ENCODE measurements at regions not wholly inside any gene's neighbourhood (a gene's known extent, or its start where the extent isn't known, plus 50 kb on each side); places are given as distances from the start of the nearest gene placed in this dataset.

DNA sequence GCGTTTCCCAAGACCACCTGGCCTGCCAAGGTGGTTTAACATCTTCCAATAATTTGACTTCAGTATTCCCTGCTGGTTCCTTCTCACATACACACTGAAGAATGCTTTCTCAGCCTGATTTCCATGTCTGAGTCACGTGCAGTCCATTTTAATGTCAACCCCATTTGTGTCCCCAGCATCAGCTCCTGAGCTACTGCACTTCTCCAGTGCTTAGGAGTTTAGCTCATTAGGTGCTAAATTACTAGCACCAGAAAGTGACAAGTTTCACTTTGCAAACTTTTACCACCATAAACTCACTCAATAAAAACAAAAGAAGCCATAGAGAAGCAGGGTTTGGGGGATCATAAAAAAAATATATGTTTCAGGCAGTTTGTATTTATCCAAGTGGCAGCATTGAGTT is 279.3 kb upstream of the SORCS1 start:
- Histone ChIP-seq H3K27me3 (no peaks in the 10 kb centered on the region), H3K36me3 (no peaks in the 10 kb centered on the region), H3K4me1 (no peaks in the 10 kb centered on the region), H3K27ac (no peak overlapping the region), H3K4me3 (no peak overlapping the region), H3K9me3 (no peaks in the 10 kb centered on the region)
- intact Hi-C loops (cut with DNase I; ENCODE audit: low total_unique reads): no loop called here
- DNase-seq: no peak
- no peak for TF ChIP-seq POLR2A (IDR thresholded peaks at IDR 0.05)
- TF ChIP-seq, protein P1, sequence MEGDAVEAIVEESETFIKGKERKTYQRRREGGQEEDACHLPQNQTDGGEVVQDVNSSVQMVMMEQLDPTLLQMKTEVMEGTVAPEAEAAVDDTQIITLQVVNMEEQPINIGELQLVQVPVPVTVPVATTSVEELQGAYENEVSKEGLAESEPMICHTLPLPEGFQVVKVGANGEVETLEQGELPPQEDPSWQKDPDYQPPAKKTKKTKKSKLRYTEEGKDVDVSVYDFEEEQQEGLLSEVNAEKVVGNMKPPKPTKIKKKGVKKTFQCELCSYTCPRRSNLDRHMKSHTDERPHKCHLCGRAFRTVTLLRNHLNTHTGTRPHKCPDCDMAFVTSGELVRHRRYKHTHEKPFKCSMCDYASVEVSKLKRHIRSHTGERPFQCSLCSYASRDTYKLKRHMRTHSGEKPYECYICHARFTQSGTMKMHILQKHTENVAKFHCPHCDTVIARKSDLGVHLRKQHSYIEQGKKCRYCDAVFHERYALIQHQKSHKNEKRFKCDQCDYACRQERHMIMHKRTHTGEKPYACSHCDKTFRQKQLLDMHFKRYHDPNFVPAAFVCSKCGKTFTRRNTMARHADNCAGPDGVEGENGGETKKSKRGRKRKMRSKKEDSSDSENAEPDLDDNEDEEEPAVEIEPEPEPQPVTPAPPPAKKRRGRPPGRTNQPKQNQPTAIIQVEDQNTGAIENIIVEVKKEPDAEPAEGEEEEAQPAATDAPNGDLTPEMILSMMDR (IDR thresholded peaks at IDR 0.05): no peak

DNA sequence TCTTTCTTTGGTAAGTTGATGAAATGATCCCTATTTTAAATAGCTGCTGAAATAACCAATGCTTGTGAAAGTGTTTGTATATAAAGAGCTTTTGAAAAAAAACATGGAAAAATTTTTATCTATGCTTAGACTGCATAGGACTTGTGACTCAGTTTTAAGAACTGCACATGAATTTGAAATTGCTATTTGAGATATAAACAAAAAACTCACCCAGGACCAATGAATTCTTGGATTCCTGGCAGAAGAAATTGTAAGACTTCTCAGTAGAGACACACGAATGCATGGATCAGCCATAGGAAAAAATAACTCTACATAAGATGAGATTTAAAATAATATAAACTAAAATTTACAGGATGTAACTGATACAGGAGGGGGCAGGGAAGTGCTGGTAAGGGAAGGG is 278.8 kb upstream of the SORCS1 start:
- no peak for DNase-seq
- H3K27me3 ChIP-seq: no peaks in the 10 kb centered on the region
- H3K4me1 ChIP-seq: no peaks in the 10 kb centered on the region
- no peak overlapping the region for H3K27ac ChIP-seq
- intact Hi-C loops (cut with DNase I; ENCODE audit: low total_unique reads): no loop called here
- no peaks in the 10 kb centered on the region for H3K9me3 ChIP-seq
- no peaks in the 10 kb centered on the region for H3K36me3 ChIP-seq
- H3K4me3 ChIP-seq: no peak overlapping the region
- TF ChIP-seq, protein P1 (IDR thresholded peaks at IDR 0.05): no peak
- TF ChIP-seq POLR2A (IDR thresholded peaks at IDR 0.05): no peak

DNA sequence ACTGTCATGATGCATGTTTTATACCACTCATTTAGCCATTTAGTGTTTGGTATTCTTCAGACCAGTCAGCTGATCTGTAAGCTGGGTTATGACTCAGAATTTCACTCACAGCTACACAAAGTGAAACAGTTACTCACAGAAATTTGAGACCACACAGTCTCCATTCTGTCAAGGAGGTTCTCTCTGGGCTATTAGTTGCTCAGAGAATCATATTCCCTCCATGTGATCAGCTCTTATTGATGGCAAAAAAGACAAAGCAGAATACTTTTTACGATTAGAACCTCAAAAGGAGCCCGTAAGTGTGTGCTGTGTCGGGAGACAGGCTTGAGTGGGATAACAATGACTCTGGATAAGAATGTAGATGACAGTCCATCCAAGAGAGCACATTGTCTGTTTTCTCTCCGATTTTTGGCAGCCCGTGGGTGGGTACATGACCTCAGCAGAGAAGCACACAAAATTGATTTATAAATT is 277.6 kb upstream of the SORCS1 start:
- H3K27me3 ChIP-seq: no peaks in the 10 kb centered on the region
- H3K4me3 ChIP-seq: no peak overlapping the region
- no peaks in the 10 kb centered on the region for H3K36me3 ChIP-seq
- H3K4me1 ChIP-seq: no peaks in the 10 kb centered on the region
- H3K9me3 ChIP-seq: no peaks in the 10 kb centered on the region
- intact Hi-C loops (cut with DNase I; ENCODE audit: low total_unique reads): no loop called here
- DNase-seq: no peak
- H3K27ac ChIP-seq: no peak overlapping the region
- TF ChIP-seq POLR2A (IDR thresholded peaks at IDR 0.05): no peak
- TF ChIP-seq, protein P1 (IDR thresholded peaks at IDR 0.05): no peak

DNA sequence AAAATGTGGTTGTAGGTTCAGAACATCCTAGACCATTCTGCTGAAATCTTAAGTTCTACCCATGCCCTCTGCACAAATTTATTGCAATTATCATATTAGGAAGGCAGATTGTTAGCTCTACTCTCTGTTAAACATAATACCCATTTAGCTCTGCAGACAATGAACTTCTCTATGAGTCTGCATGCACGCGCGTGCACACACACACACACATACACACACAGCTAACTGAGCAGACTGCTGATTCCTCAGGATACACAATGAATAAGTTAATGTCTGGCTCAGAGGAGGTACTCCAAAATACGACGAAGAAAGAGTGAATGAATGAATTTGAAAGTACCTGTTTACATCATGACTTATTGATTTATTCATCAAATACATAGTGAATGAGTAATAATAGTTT is 276.2 kb upstream of the SORCS1 start:
- intact Hi-C loops (cut with DNase I; ENCODE audit: low total_unique reads): no loop called here

DNA sequence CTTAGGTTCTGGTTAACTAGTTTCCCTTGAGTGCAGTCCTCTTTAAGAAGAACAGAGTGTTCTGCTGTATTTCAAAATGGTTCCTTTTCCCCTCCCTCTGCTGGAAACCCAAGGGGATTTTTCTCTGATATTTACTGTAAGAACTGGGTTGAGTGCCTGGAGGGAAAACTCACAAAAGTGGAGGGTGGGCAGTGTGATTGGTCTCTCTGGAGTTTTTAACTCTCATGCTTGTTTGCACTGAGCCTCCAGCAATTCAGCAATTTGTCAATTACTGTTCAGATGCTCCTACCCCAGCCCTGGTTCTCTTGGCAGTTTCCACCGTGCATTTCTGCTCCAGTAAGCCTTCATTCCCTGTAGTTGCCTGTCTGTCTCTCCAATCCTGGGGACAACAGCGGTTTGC is 273.4 kb upstream of the SORCS1 start:
- H3K4me1 ChIP-seq: no peaks in the 10 kb centered on the region
- H3K9me3 ChIP-seq: no peaks in the 10 kb centered on the region
- TF ChIP-seq, protein P1 (IDR thresholded peaks at IDR 0.05): no peak
- TF ChIP-seq POLR2A (IDR thresholded peaks at IDR 0.05): no peak
- no peak for DNase-seq
- H3K27ac ChIP-seq: no peak overlapping the region
- intact Hi-C loops (cut with DNase I; ENCODE audit: low total_unique reads): no loop called here
- no peaks in the 10 kb centered on the region for H3K27me3 ChIP-seq
- no peak overlapping the region for H3K4me3 ChIP-seq
- H3K36me3 ChIP-seq: no peaks in the 10 kb centered on the region

More for the DNA sequence above, 276.2 kb upstream of the SORCS1 start:
- no peaks in the 10 kb centered on the region for H3K27me3 ChIP-seq
- H3K4me3 ChIP-seq: no peak overlapping the region
- no peaks in the 10 kb centered on the region for H3K36me3 ChIP-seq
- H3K4me1 ChIP-seq: no peaks in the 10 kb centered on the region
- DNase-seq: no peak
- no peak overlapping the region for H3K27ac ChIP-seq
- no peak for TF ChIP-seq POLR2A (IDR thresholded peaks at IDR 0.05)
- TF ChIP-seq, protein P1 (IDR thresholded peaks at IDR 0.05): no peak
- H3K9me3 ChIP-seq: no peaks in the 10 kb centered on the region

Measured in uterus (tissue), 3 donors.